GM19372 (cell line): ENCODE measurements at regions not wholly inside any gene's neighbourhood (a gene's known extent, or its start where the extent isn't known, plus 50 kb on each side); places are given as distances from the start of the nearest gene placed in this dataset.
"Not testable (repeated sequence)": the region's sequence is repeated elsewhere in the genome, so short reads cannot be mapped to it uniquely, and the experiment has no call there.

Experiments
- ATAC-seq: cut with Tn5 transposase; IDR thresholded peaks from one replicate; pipeline ENCODE4 v1.9.1; 2021; ENCODE audit warnings: mild to moderate bottlenecking, low read depth, moderate library complexity; ENCODE audit not compliant: unreplicated experiment

DNA sequence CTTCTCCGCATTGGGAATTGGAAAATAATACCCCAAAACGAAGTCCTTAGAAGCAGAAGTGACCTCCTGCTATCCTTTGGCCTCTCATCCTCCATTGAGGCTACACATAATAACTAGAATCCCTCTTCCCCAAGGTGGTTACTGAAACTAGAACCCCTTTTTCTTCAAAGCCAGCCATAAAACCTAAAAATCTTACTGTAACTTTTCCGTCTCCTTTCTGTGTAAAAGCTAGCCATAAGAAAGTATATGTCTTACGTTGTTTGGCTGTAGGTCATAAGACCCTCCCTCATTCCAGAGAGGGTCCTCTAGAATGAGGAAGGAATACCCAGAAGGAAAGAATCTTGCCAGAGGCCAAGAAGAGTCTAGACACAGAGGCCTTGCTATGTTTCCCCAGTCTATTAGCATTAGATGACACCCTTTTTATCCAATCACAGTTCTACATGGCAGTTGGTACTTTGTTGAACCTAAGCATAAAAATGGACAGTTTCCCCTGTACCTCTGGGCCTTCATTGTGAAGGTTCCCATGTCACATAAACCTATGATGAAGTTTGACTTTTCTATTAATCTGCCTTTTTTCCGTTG, 133.9 kb upstream of the BTN3A2 start:
- ATAC-seq, result no peak

- no peak for ATAC-seq
These were observed 132.6 kb upstream of the BTN3A2 start for GRCh38 chr6:26232306-26232939.

GRCh38 chr6:26232940-26233648, 131.9 kb upstream of the BTN3A2 start:
- no peak for ATAC-seq

DNA sequence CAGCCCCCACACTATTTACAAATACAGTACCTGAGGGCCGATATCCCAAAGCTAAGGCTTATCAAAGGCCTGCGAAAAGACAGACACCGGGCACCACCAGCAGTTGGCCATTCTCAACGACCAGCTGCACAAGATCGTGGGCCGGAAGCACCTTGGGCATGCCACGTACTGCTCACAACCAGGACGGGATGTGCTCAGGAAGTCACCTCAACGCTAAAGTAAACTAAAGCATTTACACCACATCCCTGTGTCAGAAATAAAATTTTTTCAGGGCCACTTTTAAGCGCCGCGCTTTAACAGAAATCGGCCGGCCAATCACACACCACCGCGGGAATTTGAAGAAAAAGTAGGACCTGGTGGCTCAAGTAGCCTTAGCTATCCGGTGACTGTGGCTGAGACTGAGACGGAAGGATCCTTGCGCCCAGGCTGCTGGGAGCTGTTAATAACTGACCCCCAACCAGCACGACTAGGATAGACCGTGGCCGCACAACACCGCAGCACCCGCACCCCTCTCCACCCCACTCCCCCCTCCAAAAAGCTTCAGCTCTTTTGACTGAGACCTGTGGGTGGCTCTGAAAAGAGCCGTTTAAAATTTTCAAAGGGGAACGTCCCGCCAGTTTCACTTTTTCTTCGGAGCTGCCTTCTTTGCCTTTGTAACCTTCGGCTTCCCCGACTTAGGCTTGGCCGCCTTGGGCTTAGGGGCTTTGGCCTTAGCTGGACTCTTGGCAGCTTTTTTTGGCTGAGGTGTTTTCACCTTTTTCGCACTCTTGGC, 131.2 kb upstream of the BTN3A2 start:
- ATAC-seq, result peak; percentile 37

DNA sequence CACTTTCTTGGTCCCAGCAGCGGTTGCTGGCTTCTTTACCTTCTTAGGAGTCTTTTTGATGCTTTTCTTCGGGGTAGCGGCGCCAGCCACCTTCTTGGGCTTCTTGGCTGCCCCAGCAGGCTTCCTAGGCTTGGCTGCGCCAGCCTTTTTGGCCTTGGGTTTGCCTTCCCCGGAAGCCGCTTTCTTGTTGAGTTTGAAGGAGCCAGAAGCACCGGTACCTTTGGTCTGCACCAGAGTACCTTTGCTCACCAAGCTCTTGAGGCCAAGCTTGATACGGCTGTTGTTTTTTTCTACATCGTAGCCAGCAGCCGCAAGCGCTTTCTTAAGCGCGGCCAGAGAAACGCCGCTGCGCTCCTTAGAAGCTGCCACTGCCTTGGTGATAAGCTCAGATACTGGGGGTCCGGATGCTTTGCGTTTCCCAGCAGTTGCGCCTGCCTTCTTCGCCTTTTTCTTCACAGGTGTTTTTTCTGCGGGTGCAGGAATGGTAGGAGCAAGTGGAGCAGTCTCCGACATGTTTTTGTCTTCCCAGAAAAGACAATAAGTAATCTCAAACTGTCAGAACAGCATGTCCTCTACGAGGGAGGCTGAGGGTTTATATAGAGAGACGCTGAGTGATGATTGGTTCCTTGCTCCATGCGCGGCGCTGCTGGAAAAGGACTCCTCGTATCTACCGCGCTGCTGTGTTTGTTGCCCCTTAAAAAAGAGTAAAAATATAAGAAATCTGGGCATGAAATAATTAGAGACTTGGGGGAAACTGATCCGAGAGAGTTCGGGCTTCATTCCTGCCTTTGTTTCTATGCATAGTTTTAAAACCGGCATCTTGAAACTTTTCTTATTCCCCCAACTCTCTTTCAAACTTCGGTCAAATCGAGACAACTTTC, 130.3 kb upstream of the BTN3A2 start:
- peak; percentile 55 for ATAC-seq

- ATAC-seq, result no peak
These were observed 129.7 kb upstream of the BTN3A2 start for GRCh38 chr6:26235302-26235670.

DNA sequence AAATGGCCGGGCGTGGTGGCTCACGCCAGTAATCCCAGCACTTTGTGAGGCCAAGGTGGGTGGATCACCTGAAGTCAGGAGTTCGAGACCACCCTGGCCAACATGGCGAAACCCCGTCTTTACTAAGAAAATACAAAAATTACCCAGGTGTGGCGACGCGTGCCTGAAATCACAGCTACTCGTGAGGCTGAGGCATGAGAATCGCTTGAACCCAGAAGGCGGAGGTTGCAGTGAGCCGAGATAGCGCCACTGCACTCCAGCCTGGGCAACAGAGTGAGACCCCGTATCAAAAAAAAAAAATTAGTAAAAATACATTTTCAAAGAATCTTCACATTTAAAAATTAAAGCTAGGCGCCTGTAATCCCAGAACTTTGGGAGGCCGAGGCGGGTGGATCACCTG, 125.6 kb upstream of the BTN3A2 start:
- ATAC-seq, result not testable (repeated sequence)

GRCh38 chr6:26240157-26241032, 124.6 kb upstream of the BTN3A2 start:
- ATAC-seq, result peak; percentile 59

DNA sequence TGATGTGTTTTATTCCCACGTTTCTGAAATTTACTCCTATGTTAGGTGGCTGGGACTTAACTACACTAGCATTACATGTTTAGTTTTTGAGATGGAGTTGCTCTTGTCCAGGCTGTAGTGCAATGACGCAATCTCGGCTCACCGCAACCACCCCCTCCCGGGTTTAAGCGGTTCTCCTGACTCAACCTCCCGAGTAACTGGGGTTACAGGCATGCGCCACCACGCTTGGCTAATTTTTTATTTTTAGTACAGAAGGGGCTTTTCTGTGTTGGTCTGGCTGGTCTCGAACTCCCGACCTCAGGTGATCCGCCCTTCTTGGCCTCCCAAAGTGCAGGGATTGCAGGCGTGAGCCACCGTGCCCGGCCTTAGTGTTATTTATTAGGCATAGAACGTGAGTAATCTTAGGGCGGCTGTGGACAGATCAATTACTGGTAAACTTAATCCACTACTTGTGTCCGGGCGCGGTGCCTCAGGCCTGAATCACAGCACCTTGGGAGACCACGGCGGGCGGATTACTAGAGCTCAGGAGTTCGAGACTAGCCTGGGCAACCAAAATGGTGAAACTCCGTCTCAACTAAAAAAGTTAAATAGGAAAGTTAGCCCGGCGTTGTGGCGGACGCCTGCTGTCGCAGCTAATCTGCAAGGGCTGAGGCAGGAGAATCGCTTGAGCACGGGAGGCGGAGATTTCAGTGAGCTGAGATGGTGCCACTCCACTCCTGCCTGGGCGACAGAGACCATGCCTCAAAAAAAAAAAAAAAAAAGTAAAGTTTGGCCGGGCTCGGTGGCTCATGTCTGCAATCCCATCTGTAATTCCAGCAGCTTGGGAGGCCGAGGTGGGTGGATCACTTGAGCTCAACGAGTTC, 123.7 kb upstream of the BTN3A2 start:
- peak; percentile 3 for ATAC-seq

- ATAC-seq, result no peak
These were observed 121.9 kb upstream of the BTN3A2 start for GRCh38 chr6:26243132-26243531.

DNA sequence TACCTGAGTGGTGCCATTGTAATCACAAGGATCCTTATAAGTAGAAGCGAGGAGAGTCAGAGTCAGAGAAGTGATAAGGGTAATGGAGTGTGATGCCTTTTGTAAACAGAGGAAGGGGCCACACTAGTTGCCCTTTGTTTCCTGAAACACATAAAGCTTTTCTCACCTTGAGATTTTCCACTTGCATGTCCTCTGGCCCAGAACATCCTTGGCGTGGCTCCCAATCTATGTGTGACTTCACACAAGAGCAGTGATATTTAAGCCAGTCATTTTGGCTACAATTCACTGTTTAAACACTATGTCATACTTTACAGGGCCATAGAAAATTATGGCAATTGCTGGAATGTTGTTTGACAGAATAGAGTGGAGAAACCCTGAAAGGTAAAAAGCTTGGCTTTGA, 121.2 kb upstream of the BTN3A2 start:
- ATAC-seq, result no peak

DNA sequence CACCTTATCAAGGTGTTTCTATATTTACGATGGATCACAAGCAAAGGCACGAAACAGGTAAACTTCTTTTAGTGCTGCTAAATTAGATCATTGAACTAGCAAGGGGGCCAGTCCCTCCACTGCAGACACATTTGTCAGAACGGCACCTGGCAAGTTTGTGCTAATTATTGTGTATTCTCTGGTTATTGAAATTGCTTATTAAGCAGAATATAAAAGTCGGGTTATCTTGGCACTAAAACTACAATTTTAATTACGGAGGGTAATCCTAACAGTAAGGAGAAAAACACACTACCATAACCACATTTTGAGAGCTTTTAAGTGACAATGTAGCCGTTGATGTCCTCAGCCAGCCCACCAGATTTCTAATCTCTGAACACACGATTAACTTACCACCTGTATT, 118.9 kb upstream of the BTN3A2 start:
- ATAC-seq, result no peak

DNA sequence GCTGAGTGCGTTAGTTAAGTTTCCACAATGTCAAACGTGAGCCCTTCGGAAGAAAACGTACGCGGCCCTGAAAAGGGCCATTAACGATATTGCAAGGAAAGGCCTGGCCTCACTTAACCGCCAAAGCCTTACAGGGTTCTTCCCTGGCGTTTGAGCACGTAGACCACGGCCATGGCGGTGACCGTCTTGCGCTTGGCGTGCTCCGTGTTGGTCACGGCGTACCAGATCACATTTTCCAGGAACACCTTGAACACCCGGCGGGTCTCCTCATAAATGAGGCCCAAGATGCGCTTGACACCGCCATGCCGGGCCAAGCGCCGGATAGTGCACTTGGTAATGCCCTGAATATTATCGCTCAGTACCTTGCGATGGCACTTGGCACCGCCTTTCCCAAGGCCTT, 118.4 kb upstream of the BTN3A2 start:
- no peak for ATAC-seq

GRCh38 chr6:26249707-26249956, 115.4 kb upstream of the BTN3A2 start:
- ATAC-seq, result peak; percentile 4

DNA sequence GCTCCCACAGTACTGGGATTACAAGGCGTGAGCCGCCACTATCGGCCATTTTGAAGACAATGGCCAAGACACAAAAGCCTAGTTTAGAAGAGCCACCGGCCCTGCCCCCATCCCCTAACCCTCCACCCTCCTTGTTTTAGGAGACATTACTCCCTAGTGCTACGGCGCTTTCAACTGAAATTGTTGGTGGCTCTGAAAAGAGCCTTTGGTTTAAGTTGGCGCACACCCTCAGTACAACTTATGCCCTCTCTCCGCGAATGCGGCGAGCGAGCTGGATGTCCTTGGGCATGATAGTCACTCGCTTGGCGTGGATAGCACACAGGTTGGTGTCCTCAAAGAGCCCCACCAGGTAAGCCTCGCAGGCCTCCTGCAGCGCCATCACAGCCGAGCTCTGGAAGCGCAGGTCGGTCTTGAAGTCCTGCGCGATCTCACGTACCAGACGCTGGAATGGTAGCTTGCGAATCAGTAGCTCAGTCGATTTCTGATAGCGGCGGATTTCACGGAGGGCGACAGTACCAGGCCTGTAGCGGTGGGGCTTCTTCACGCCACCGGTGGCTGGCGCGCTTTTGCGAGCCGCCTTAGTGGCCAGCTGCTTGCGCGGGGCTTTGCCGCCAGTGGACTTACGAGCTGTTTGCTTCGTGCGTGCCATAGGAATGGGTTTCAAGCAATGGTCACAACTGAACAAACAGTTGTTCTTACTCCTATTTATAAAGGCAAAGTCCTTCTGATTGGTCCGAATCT, 114.9 kb upstream of the BTN3A2 start:
- ATAC-seq, result peak; percentile 40

DNA sequence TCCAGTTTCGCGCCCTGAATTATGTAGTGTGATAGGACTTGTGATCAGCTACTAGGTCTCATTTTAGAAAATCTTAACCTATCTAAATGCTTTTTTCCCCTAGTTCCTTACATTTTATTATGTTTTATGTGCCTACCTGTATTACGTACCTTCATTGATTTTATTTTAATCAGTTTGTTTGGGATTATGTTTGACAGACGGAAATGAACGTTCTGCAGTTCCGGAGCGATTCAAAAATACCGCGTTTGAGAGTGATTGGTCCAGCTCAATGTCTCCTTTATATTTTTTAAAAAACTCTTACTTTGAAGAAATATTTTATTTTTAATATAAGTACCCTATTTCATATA, 114.3 kb upstream of the BTN3A2 start:
- no peak for ATAC-seq

- peak; percentile 56 for ATAC-seq
These were observed 113.5 kb upstream of the BTN3A2 start for GRCh38 chr6:26251354-26252076.

DNA sequence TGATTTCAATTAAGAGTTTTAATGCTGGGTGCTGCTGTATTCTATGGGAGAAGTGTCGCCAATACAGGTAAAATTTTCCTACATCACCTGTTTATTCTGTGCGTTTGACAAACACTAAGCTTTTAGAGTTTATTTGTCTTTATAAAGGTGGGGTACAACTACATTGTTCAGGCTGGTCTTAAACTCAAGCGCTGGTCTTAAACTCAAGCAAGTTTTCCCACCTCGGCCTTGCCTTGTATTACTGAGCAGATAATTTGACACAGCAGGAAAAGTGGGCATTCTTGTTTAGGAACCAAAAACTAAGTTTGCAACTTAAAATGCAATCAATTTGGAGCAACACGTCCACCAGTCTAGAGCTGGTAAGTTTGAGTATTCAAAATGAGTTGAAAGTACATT, 112.9 kb upstream of the BTN3A2 start:
- no peak for ATAC-seq
